Thoracic aorta (tissue), 2 donors: ENCODE measurements at regions not wholly inside any gene's neighbourhood (a gene's known extent, or its start where the extent isn't known, plus 50 kb on each side); places are given as distances from the start of the nearest gene placed in this dataset.

Source experiments
- ATAC-seq: fragments of 150-250 bp; one replicate; pipeline ENCODE4 v1.8.0; 2017; ENCODE audit warnings: low read depth; ENCODE audit not compliant: insufficient number of reproducible peaks, low FRiP score
- DNase-seq: peaks from one replicate; pipeline ENCODE4 v3.0.0-alpha.2; 2020; ENCODE audit warnings: low spot score
- H3K27ac ChIP-seq, 2 donors: fragments of 200-600 bp; sonication (generic); 1 replicate in 1 of 2; 2 replicates in 1 of 2; pipeline ENCODE4 v1.5.1; 2016; ENCODE audit warnings: mild to moderate bottlenecking in 2 of 2, moderate library complexity in 2 of 2
- H3K27me3 ChIP-seq: fragments of 200-600 bp; sonication (generic); replicated peaks from 2 replicates; pipeline ENCODE4 v1.6.0; 2016; ENCODE audit warnings: mild to moderate bottlenecking; ENCODE audit not compliant: insufficient read depth
- H3K36me3 ChIP-seq: fragments of 200-600 bp; sonication (generic); one replicate; pipeline ENCODE4 v1.5.1; 2016
- H3K4me1 ChIP-seq, 2 donors: fragments of 200-600 bp; sonication (generic); 1 replicate in 1 of 2; 2 replicates in 1 of 2; pipeline versions ENCODE4 v1.5.1 to v1.6.0; 2016; ENCODE audit warnings: low read depth in 2 of 2, mild to moderate bottlenecking in 1 of 2; ENCODE audit not compliant: control insufficient read depth in 1 of 2
- H3K4me3 ChIP-seq: fragments of 200-600 bp; sonication (generic); 2 replicates; pipeline ENCODE4 v1.5.1; 2016; ENCODE audit warnings: mild to moderate bottlenecking
- H3K9me3 ChIP-seq: fragments of 200-600 bp; sonication (generic); 2 replicates; pipeline ENCODE4 v1.5.1; 2016
- CTCF ChIP-seq: fragments of 200-600 bp; sonication (generic); IDR thresholded peaks from one replicate; pipeline ENCODE4 v1.5.1; 2019; ENCODE audit warnings: antibody characterized with exemption

DNA sequence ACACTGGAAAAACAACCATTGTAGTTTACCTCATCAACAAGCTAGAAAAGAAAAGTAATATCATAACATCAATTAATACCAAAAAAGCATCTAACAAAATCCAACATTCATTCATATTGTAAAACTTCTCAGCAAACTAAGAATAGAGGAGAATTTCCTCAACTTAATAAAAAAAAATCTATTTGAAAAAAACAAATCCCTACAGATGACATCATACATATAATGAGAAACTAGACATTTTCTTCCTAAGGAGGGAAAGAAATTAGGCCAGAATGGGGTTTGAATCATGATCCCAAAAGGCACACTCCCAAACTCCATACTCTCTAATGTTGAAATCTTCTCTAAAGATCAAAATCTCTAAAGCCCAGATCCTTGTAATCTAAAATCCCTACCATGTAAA is 460.0 kb downstream of the IRS1 start:
- ATAC-seq = no peak
- no peaks in the 10 kb centered on the region for H3K27me3 ChIP-seq
- H3K9me3 ChIP-seq = no peaks in the 10 kb centered on the region
- TF ChIP-seq CTCF = no peak
- H3K4me3 ChIP-seq = no peak overlapping the region
- H3K4me1 ChIP-seq = no peaks in the 10 kb centered on the region
- H3K27ac ChIP-seq = no peak overlapping the region
- DNase-seq = no peak
- no peaks in the 10 kb centered on the region for H3K36me3 ChIP-seq

- H3K4me1 ChIP-seq = no peaks in the 10 kb centered on the region
- no peak overlapping the region for H3K4me3 ChIP-seq
- no peaks in the 10 kb centered on the region for H3K9me3 ChIP-seq
- H3K27ac ChIP-seq = no peak overlapping the region
- H3K27me3 ChIP-seq = no peaks in the 10 kb centered on the region
- ATAC-seq = no peak
- no peak for DNase-seq
- H3K36me3 ChIP-seq = no peaks in the 10 kb centered on the region
- no peak for TF ChIP-seq CTCF
These were observed 460.8 kb downstream of the IRS1 start for GRCh38 chr2:226338825-226339224.

DNA sequence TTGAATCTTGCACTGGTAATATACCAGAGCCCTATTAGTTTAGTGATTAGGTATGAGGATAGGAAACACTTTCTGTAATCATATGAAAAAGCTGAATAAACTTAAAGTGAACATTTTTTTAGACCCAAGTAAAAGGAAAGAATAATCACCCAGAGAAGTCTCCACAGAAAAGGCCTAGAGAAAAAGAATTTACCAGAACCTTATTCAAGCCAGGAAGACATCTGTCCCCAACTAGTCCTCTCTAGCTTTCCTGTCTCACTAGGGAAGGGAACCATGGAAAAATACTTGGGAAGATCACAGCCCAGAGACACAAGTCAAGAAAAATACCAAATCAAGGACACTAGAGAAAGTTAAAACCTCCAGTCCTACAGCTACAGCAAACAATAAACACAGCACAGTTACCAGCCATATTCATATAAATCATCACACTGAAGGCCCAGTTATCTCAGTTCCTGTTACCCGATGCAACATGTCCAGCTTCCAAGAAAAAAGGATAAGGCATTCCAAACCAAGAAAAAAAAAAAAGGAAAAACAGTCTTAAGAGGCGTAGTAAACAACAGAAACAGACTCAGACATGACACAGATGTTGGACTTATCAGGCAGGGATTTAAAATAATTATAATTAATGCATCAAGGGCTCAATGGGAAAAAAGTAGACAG is 461.5 kb downstream of the IRS1 start:
- H3K9me3 ChIP-seq = no peaks in the 10 kb centered on the region
- no peak for TF ChIP-seq CTCF
- no peak overlapping the region for H3K27ac ChIP-seq
- H3K27me3 ChIP-seq = no peaks in the 10 kb centered on the region
- DNase-seq (no peak), ATAC-seq (no peak)
- no peaks in the 10 kb centered on the region for H3K36me3 ChIP-seq
- H3K4me1 ChIP-seq = no peaks in the 10 kb centered on the region
- H3K4me3 ChIP-seq = no peak overlapping the region

DNA sequence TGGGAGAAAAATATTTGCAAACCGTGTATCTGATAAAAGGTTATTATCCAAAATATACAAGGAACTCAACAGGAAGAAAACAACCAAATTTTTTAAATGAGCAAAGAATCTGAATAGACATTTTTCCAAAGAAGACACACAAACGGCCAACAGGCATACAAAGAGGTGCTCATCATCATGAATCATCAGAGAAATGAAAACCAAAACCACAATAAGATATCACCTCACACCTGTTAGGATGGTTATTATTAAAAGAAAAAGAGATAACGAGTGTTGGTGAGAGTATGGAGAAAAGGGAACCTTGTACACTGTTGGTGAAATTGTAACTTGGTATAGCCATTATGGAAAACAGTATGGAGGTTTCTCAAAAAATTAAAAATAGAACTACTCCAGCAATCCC is 463.3 kb downstream of the IRS1 start:
- no peaks in the 10 kb centered on the region for H3K36me3 ChIP-seq
- DNase-seq (no peak), ATAC-seq (no peak)
- no peaks in the 10 kb centered on the region for H3K4me1 ChIP-seq
- H3K9me3 ChIP-seq = no peaks in the 10 kb centered on the region
- no peak for TF ChIP-seq CTCF
- no peaks in the 10 kb centered on the region for H3K27me3 ChIP-seq
- no peak overlapping the region for H3K27ac ChIP-seq
- H3K4me3 ChIP-seq = no peak overlapping the region

DNA sequence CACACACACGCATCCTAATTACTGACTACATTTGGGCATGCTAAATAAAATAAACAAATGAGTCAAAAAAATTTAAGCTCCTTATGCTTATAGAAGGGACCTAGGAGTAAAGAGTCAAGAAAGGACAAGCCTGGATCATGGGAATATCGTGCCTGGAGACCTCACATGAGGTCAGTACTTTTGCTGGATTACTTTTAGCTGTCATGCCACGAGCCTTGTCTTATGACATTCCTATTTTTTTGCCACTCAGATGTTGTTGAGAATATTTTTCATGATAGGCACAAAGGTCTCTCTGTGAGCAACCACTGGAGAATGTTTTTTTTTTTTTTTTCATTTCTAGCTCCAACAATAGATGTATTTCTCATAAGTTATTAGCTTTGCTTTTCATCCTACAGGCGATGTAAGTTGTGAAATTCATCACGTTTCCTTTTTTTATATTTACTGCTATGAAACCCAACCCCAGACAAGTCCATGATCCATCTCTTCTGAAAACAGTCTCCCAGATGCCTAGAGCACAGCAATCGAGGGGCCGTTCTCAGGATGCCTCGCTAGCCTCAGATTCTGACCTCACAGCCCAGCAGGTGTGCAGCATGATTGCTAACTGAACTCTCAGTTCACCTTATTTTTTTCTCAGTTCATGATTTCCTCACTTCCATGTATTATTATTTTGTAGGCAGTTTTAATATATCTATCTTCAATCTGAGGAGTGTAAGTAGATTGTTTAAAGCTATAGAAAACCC is 464.5 kb downstream of the IRS1 start:
- TF ChIP-seq CTCF = no peak
- H3K9me3 ChIP-seq = no peaks in the 10 kb centered on the region
- no peak for ATAC-seq
- DNase-seq = no peak
- H3K36me3 ChIP-seq = no peaks in the 10 kb centered on the region
- no peak overlapping the region for H3K4me3 ChIP-seq
- no peaks in the 10 kb centered on the region for H3K27me3 ChIP-seq
- H3K4me1 ChIP-seq = no peaks in the 10 kb centered on the region
- no peak overlapping the region for H3K27ac ChIP-seq
